Right lobe of liver (tissue), 6 donors: ENCODE measurements at regions not wholly inside any gene's neighbourhood (a gene's known extent, or its start where the extent isn't known, plus 50 kb on each side); places are given as distances from the start of the nearest gene placed in this dataset.

Experiments
- ATAC-seq, 4 donors: fragments of 200-7000 bp; cut with Tn5 transposase; one replicate each; pipeline ENCODE4 v1.9.1; 2020; ENCODE audit warnings: mild to moderate bottlenecking in 4 of 4, moderate library complexity in 4 of 4
- DNase-seq, 3 donors: peaks; one replicate each; pipeline ENCODE4 v3.0.0-alpha.2; 2020
- H3K27ac ChIP-seq, 3 donors: fragments of 200-600 bp; one replicate each; pipeline ENCODE4 v1.8.0; 2022
- H3K27me3 ChIP-seq, 2 donors: fragments of 200-600 bp; one replicate each; pipeline ENCODE4 v1.8.0; 2022
- H3K36me3 ChIP-seq, 4 donors: fragments of 200-600 bp; sonication (generic) in 1 of 4; one replicate each; pipeline versions ENCODE4 v1.5.1 to v1.8.0; 2017 to 2022; ENCODE audit warnings: control low read depth in 1 of 4
- H3K4me1 ChIP-seq, 4 donors: fragments of 200-600 bp; sonication (generic) in 1 of 4; one replicate each; pipeline versions ENCODE4 v1.5.1 to v1.8.0; 2017 to 2022; ENCODE audit warnings: control low read depth in 1 of 4
- H3K4me3 ChIP-seq, 3 donors: fragments of 200-600 bp; one replicate each; pipeline ENCODE4 v1.8.0; 2022
- H3K9me3 ChIP-seq, 4 donors: fragments of 200-600 bp; sonication (generic) in 1 of 4; one replicate each; pipeline versions ENCODE4 v1.5.1 to v1.8.0; 2017 to 2022; ENCODE audit warnings: control low read depth in 1 of 4
- CTCF ChIP-seq, 4 donors: fragments of 200-600 bp in 3 of 4; fragments of 450-650 bp in 1 of 4; IDR thresholded peaks; one replicate each; pipeline versions ENCODE4 v1.5.1 to v1.8.0; 2016 to 2022; ENCODE audit warnings: antibody characterized with exemption in 4 of 4, mild to moderate bottlenecking in 2 of 4
- POLR2A ChIP-seq: fragments of 450-650 bp; IDR thresholded peaks from one replicate; pipeline ENCODE4 v1.6.1; 2017; ENCODE audit warnings: antibody characterized with exemption, mild to moderate bottlenecking
- WGBS: methylation state at CpG from one replicate; pipeline ENCODE4 v1.1.6; 2018; ENCODE audit warnings: low coverage, low lambda C conversion rate; ENCODE audit not compliant: insufficient coverage; ENCODE audit errors: missing lambda C conversion rate; 5-methylcytosine and 5-hydroxymethylcytosine counted together
- intact Hi-C, 2 donors: fragments of 100-400 bp; cut with DNase I; formaldehyde crosslinking; loops; one replicate each; pipeline versions ENCODE4 v1.11.2 to v1.14.1; 2022
- donor health status: DM: no; HTN: yes; CAD: no.
- donor health status: DM: no; HTN: no; CAD: no.
- donor health status: DM: no; HTN: no; CAD: no.
- donor health status: DM: no; HTN: yes; CAD: no.
- donor health status: DM: no; HTN: yes; CAD: no.

DNA sequence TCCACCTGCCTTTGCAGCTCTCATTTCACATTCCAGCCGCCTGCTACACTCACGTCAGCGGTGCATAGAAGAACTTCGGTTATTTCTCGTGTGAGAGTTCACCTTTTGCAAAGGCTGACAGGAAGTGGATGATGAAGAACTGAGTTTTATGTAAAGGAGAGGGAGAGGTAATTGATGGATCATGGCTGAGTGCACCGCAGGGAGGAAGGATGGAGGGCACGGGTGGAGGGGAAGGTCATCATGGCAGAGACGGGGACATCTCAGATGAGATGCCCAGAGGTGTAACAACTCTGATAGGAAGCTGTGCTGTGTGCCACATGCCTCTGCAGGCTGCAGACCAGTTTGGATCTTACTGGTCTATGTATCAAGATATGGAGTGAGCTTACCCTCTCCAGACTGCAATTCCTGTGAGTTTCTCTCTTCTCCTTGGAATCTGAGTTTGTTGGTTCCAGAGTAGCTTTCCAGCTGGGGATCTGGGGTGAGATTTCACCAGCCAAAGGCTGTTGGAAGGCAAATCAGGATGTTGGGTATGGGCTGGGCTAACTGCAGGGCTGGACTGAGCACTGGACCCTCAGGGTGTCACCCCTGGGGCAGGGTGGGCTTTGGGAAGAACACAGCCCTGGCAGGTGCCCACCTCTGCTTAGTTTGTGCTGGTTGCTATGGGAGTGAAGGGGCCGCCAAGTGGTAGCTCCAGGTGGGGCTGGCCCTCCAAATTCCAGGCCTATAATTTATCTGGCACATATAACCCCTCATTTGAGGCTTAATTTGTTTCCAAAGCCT, 777.0 kb downstream of the KCNJ18 start:
- ATAC-seq = no peak
- Histone ChIP-seq H3K4me1 (no peaks in the 10 kb centered on the region), H3K9me3 (no peaks in the 10 kb centered on the region), H3K27ac (no peak overlapping the region), H3K4me3 (no peak overlapping the region), H3K27me3 (no peaks in the 10 kb centered on the region), H3K36me3 (no peaks in the 10 kb centered on the region)
- no peak for TF ChIP-seq CTCF (IDR thresholded peaks at IDR 0.05)
- TF ChIP-seq POLR2A = no peak
- no peak for DNase-seq
- WGBS = 74% methylated on average over 9 of the region's 9 CpGs
- intact Hi-C loops = no loop called here

DNA sequence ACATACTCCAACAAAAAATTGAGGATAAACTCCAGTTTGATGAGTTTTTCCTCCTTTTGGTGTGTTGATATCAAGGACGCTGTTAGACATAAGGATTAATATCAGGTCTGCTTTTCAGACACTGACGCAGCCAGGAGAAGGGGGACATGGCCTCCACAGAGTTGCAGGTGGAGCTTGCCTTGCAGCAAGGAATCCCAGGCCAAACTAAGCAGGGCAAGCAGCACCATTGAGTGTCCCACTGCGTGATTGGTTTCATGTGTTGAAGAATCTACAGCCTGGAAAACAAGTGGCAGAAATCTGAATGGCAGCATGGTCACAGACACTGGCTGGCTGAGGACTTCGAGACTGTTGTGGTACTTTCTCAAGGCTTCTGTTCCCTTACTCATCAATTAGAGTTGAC, 777.6 kb downstream of the KCNJ18 start:
- H3K27ac ChIP-seq = no peak overlapping the region
- no peaks in the 10 kb centered on the region for H3K36me3 ChIP-seq
- H3K9me3 ChIP-seq = no peaks in the 10 kb centered on the region
- no peak overlapping the region for H3K4me3 ChIP-seq
- DNase-seq = no peak
- no peaks in the 10 kb centered on the region for H3K4me1 ChIP-seq
- intact Hi-C loops = no loop called here
- H3K27me3 ChIP-seq = no peaks in the 10 kb centered on the region
- no peak for TF ChIP-seq POLR2A
- TF ChIP-seq CTCF (IDR thresholded peaks at IDR 0.05) = no peak
- ATAC-seq = no peak
- WGBS = 35% methylated on average over 3 of the region's 4 CpGs

DNA sequence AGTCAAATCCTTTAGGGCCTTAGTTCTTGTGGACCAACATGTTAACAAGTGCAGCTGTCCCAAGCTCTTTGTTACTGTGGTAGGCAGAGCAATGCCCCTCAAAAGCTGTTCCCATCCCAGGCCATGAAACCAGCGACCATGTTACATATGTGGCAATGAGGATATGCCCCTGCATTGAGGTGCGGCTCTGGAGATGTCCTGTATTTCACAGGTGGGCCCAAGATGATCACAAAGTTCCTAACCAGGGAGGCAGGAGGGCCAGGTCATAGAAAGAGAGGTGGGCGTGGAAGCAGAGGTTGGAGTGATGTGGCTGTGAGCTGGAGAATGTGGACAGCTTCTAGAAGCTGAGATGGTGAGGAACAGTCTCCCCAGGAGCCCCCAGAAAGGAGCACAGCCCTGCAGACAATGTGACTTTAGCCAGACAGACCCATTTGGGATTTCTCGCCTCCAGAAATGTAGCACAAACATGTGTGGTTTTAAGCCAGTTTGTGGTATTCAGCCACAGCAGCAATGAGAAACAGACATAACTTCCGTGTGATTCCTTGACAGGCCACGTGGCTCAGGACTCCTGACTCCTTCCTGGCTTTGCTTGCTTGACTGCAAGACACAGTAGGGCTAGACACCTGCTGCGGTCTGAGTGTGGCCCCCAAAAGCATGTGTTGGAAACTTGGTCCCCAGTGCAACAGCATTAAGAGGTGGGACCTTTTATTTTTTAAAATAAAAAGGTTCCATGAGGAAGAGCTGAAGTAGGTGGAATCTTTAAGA, 778.3 kb downstream of the KCNJ18 start:
- H3K36me3 ChIP-seq = no peaks in the 10 kb centered on the region
- intact Hi-C loops = no loop called here
- H3K27me3 ChIP-seq = no peaks in the 10 kb centered on the region
- H3K4me3 ChIP-seq = no peak overlapping the region
- 36% methylated on average over 6 of the region's 7 CpGs for WGBS
- TF ChIP-seq POLR2A (no peak), CTCF (IDR thresholded peaks at IDR 0.05) (no peak)
- ATAC-seq (no peak), DNase-seq (no peak)
- H3K4me1 ChIP-seq = no peaks in the 10 kb centered on the region
- H3K9me3 ChIP-seq = no peaks in the 10 kb centered on the region
- H3K27ac ChIP-seq = no peak overlapping the region

DNA sequence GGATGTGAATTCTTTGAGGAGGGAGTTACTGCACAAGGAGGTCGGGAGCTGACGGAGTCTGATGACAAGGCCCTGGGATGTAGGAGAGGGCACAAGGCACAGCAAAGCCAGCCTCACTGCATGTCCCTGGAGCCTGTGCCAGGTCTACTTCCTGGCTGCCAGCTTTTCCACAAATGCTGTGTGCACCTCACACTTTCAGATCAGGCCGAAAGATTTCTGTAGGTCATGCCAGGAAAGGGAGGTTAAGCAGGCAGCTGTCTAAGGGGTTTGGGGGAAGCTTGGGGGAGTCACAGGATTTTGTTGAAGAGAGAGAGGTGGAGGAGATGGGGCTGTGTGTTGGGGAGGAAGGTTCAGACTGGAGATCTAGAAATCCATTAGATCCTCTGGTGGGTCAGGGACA, 792.5 kb downstream of the KCNJ18 start:
- Histone ChIP-seq H3K4me1 (no peaks in the 10 kb centered on the region), H3K27ac (no peak overlapping the region), H3K27me3 (no peaks in the 10 kb centered on the region), H3K36me3 (no peaks in the 10 kb centered on the region), H3K4me3 (no peak overlapping the region), H3K9me3 (no peaks in the 10 kb centered on the region)
- 50% methylated on average over 3 of the region's 3 CpGs for WGBS
- TF ChIP-seq POLR2A = no peak
- no peak for TF ChIP-seq CTCF (IDR thresholded peaks at IDR 0.05)
- ATAC-seq (no peak), DNase-seq (no peak)
- intact Hi-C loops = no loop called here
